AG09309 (cell line): ENCODE measurements at regions not wholly inside any gene's neighbourhood (a gene's known extent, or its start where the extent isn't known, plus 50 kb on each side); places are given as distances from the start of the nearest gene placed in this dataset.

Experiments
- DNase-seq: peaks from one replicate; pipeline ENCODE4 v3.0.0-alpha.2; 2010; ENCODE audit warnings: low read depth
- H3K4me3 ChIP-seq: 2 replicates; pipeline ENCODE4 v1.5.1; 2011; ENCODE audit warnings: mild to moderate bottlenecking, low read depth, low read length, moderate library complexity; ENCODE audit not compliant: control insufficient read depth
- CTCF ChIP-seq: IDR thresholded peaks from 2 replicates; pipeline ENCODE4 v1.5.1; 2011; ENCODE audit warnings: mild to moderate bottlenecking, low read depth, low read length, inconsistent platforms; ENCODE audit not compliant: insufficient read depth, control insufficient read depth; ENCODE audit errors: missing control alignments

GRCh38 chr3:187995043-187995400 lies 158.9 kb upstream of the LPP start:
- no peak for TF ChIP-seq CTCF

GRCh38 chr3:187995667-187996066 lies 158.3 kb upstream of the LPP start:
- H3K4me3 ChIP-seq = no peak overlapping the region
- no peak for DNase-seq
- TF ChIP-seq CTCF = no peak

More at GRCh38 chr3:187995043-187995400, 158.9 kb upstream of the LPP start:
- no peak overlapping the region for H3K4me3 ChIP-seq
- DNase-seq = no peak

GRCh38 chr3:187996609-187997008 lies 157.3 kb upstream of the LPP start:
- TF ChIP-seq CTCF = no peak
- no peak overlapping the region for H3K4me3 ChIP-seq
- no peak for DNase-seq

- no peak for DNase-seq
- no peak overlapping the region for H3K4me3 ChIP-seq
- TF ChIP-seq CTCF = no peak
These were observed 156.5 kb upstream of the LPP start for GRCh38 chr3:187997490-187997889.

GRCh38 chr3:187997946-187998561 lies 155.9 kb upstream of the LPP start:
- no peak overlapping the region for H3K4me3 ChIP-seq
- no peak for DNase-seq
- no peak for TF ChIP-seq CTCF

GRCh38 chr3:187998611-187999010 lies 155.3 kb upstream of the LPP start:
- TF ChIP-seq CTCF = no peak
- no peak overlapping the region for H3K4me3 ChIP-seq
- DNase-seq = no peak

GRCh38 chr3:187999821-188000220 lies 154.1 kb upstream of the LPP start:
- DNase-seq = no peak
- no peak overlapping the region for H3K4me3 ChIP-seq
- no peak for TF ChIP-seq CTCF
